HepG2 (cell line): ENCODE measurements at regions not wholly inside any gene's neighbourhood (a gene's known extent, or its start where the extent isn't known, plus 50 kb on each side); places are given as distances from the start of the nearest gene placed in this dataset.

Experiments used
- CBFB ChIP-seq: sonication (generic); formaldehyde crosslinking; IDR thresholded peaks from 2 replicates; pipeline ENCODE4 v1.4.0; 2020; ENCODE audit warnings: missing genetic modification reagents
- ZNF12 ChIP-seq: sonication (generic); formaldehyde crosslinking; IDR thresholded peaks from 2 replicates; pipeline ENCODE4 v1.5.0; 2020; ENCODE audit warnings: missing genetic modification reagents

GRCh38 chr5:174910245-174910737 is 185.9 kb downstream of the MSX2 start:
- TF ChIP-seq CBFB (no peak), ZNF12 (CRISPR knock-in tag) (no peak)
